WTC11 (cell line): ENCODE measurements at regions not wholly inside any gene's neighbourhood (a gene's known extent, or its start where the extent isn't known, plus 50 kb on each side); places are given as distances from the start of the nearest gene placed in this dataset.

ENCODE experiments used
- ATF1 ChIP-seq: sonication (generic); formaldehyde crosslinking; IDR thresholded peaks from 2 replicates; pipeline ENCODE4 v1.8.1; 2023; ENCODE audit warnings: mild to moderate bottlenecking, moderate library complexity, missing genetic modification reagents
- CTCF ChIP-seq: fragments of 200-600 bp; IDR thresholded peaks from 2 replicates; pipeline ENCODE4 v1.8.0; 2022; ENCODE audit warnings: antibody characterized with exemption
- TCF7 ChIP-seq: sonication (generic); formaldehyde crosslinking; IDR thresholded peaks from 2 replicates; pipeline ENCODE4 v1.8.0; 2022; ENCODE audit warnings: mild to moderate bottlenecking, low read depth, missing genetic modification reagents, moderate library complexity
- TEAD1 ChIP-seq: sonication (generic); formaldehyde crosslinking; IDR thresholded peaks from 2 replicates; pipeline ENCODE4 v1.8.0; 2022; ENCODE audit warnings: mild to moderate bottlenecking, missing genetic modification reagents
- ZNF138 ChIP-seq: sonication (generic); formaldehyde crosslinking; conservative IDR thresholded peaks from 2 replicates; pipeline ENCODE4 v1.8.1; 2022; ENCODE audit warnings: mild to moderate bottlenecking, moderate library complexity, missing genetic modification reagents

GRCh38 chr12:92065018-92065499 is 80.6 kb downstream of the BTG1 start:
- no peak for TF ChIP-seq TEAD1
- TF ChIP-seq CTCF, result no peak
- no peak for TF ChIP-seq TCF7 (CRISPR knock-in tag)
- TF ChIP-seq ATF1, result no peak
- TF ChIP-seq ZNF138 (CRISPR knock-in tag), result no peak
